IMR-90 (cell line): ENCODE measurements at regions not wholly inside any gene's neighbourhood (a gene's known extent, or its start where the extent isn't known, plus 50 kb on each side); places are given as distances from the start of the nearest gene placed in this dataset.

ENCODE experiments used
- ATAC-seq: fragments of 200-7000 bp; cut with Tn5 transposase; 2 replicates; pipeline ENCODE4 v1.9.1; 2020; ENCODE audit warnings: low read depth, mild to moderate bottlenecking, moderate library complexity
- BruUV-seq: library from RNA; stranded (reverse); fragments of 400-500 nt; replicated peaks from 2 replicates; lab custom pipeline; 2021; lab: Mats Ljungman, UMichigan
- CTCF ChIA-PET: fragments of 300-600 bp; formaldehyde crosslinking; extraction: SDS; loops from one replicate; lab custom pipeline; 2021; ENCODE audit warnings: antibody characterized with exemption; lab: Yijun Ruan, JAX
- POLR2A ChIA-PET: fragments of 300-600 bp; sonication (Branson Sonifier 250); formaldehyde crosslinking; loops from one replicate; lab custom pipeline; 2022; ENCODE audit warnings: antibody characterized with exemption; ENCODE audit not compliant: unreplicated experiment; lab: Charles Lee
- DNase-seq: peaks from one replicate; pipeline ENCODE4 v3.0.0; 2013
- H2AFZ ChIP-seq: replicated peaks from 2 replicates; pipeline ENCODE3; 2013; ENCODE audit warnings: low read length, mild to moderate bottlenecking; ENCODE audit not compliant: poor library complexity
- H2AK5ac ChIP-seq: 2 replicates; pipeline ENCODE4 v1.6.1; 2013; ENCODE audit warnings: low read depth, low read length, inconsistent platforms
- H2AK9ac ChIP-seq: replicated peaks from 2 replicates; pipeline ENCODE3; 2013; ENCODE audit warnings: mild to moderate bottlenecking, low read depth, low read length, moderate library complexity; ENCODE audit not compliant: poor library complexity
- H2BK120ac ChIP-seq: 2 replicates; pipeline ENCODE4 v1.6.1; 2013; ENCODE audit warnings: low read depth, low read length, inconsistent platforms
- H2BK15ac ChIP-seq: 3 replicates; pipeline ENCODE4 v1.6.1; 2013; ENCODE audit warnings: low read depth, low read length, inconsistent platforms
- H2BK20ac ChIP-seq: 2 replicates; pipeline ENCODE4 v1.6.1; 2013; ENCODE audit warnings: low read depth, mild to moderate bottlenecking, inconsistent platforms, low read length, moderate library complexity
- H2BK5ac ChIP-seq: 2 replicates; pipeline ENCODE4 v1.6.1; 2013; ENCODE audit warnings: mild to moderate bottlenecking, low read depth, low read length, inconsistent platforms; ENCODE audit not compliant: poor library complexity, severe bottlenecking
- H3K14ac ChIP-seq: replicated peaks from 2 replicates; pipeline ENCODE4 v1.6.1; 2013; ENCODE audit warnings: low read depth, low read length, inconsistent platforms
- H3K18ac ChIP-seq: 2 replicates; pipeline ENCODE4 v1.6.1; 2013; ENCODE audit warnings: low read depth, low read length, control low read depth
- H3K23ac ChIP-seq: 2 replicates; pipeline ENCODE4 v1.6.1; 2013; ENCODE audit warnings: low read depth, low read length, inconsistent platforms
- H3K27ac ChIP-seq: 2 replicates; pipeline ENCODE4 v1.5.1; 2013; ENCODE audit warnings: mild to moderate bottlenecking, control low read depth, low read length; ENCODE audit not compliant: insufficient read depth
- H3K27me3 ChIP-seq: 2 replicates; pipeline ENCODE4 v1.6.1; 2013; ENCODE audit warnings: low read length; ENCODE audit not compliant: control insufficient read depth, insufficient read depth
- H3K36me3 ChIP-seq: 2 replicates; pipeline ENCODE4 v1.6.1; 2013; ENCODE audit warnings: low read length, mixed read lengths; ENCODE audit not compliant: control insufficient read depth, insufficient read depth
- H3K4ac ChIP-seq: 2 replicates; pipeline ENCODE4 v1.6.1; 2013; ENCODE audit warnings: low read depth, low read length, inconsistent platforms
- H3K4me1 ChIP-seq: 2 replicates; pipeline ENCODE4 v1.6.1; 2013; ENCODE audit warnings: low read length, mixed read lengths; ENCODE audit not compliant: control insufficient read depth, insufficient read depth
- H3K4me2 ChIP-seq: 2 replicates; pipeline ENCODE4 v1.6.1; 2013; ENCODE audit warnings: low read depth, mild to moderate bottlenecking, control low read depth, low read length, moderate library complexity
- H3K4me3 ChIP-seq: 2 replicates; pipeline ENCODE4 v1.5.1; 2013; ENCODE audit warnings: low read depth, mild to moderate bottlenecking, control low read depth, low read length, moderate library complexity; ENCODE audit not compliant: insufficient read depth
- H3K56ac ChIP-seq: 2 replicates; pipeline ENCODE4 v1.6.1; 2013; ENCODE audit warnings: low read length, inconsistent platforms; ENCODE audit not compliant: insufficient read depth; ENCODE audit errors: extremely low read depth
- H3K79me1 ChIP-seq, 2 experiments: 2 replicates each; pipeline ENCODE4 v1.6.1; 2013; ENCODE audit warnings: low read length in 2 of 2, inconsistent platforms in 1 of 2, low read depth in 1 of 2
- H3K9ac ChIP-seq: 2 replicates; pipeline ENCODE4 v1.6.1; 2013; ENCODE audit warnings: low read depth, low read length, control low read depth
- H3K9me1 ChIP-seq: 2 replicates; pipeline ENCODE4 v1.6.1; 2013; ENCODE audit warnings: low read length, inconsistent platforms; ENCODE audit not compliant: insufficient read depth
- H3K9me3 ChIP-seq: 2 replicates; pipeline ENCODE4 v1.6.1; 2013; ENCODE audit warnings: low read length; ENCODE audit not compliant: control insufficient read depth, insufficient read depth
- H4K20me1 ChIP-seq: 2 replicates; pipeline ENCODE4 v1.6.1; 2013; ENCODE audit warnings: low read length, inconsistent platforms; ENCODE audit not compliant: insufficient read depth
- H4K5ac ChIP-seq: 2 replicates; pipeline ENCODE4 v1.6.1; 2013; ENCODE audit warnings: mild to moderate bottlenecking, low read depth, low read length, control low read depth
- H4K8ac ChIP-seq, 2 experiments: 2 replicates each; pipeline ENCODE4 v1.6.1; 2013; ENCODE audit warnings: low read depth in 2 of 2, low read length in 2 of 2, control low read depth in 1 of 2, inconsistent platforms in 1 of 2
- H4K91ac ChIP-seq: 2 replicates; pipeline ENCODE4 v1.6.1; 2013; ENCODE audit warnings: low read depth, low read length, inconsistent platforms; ENCODE audit not compliant: insufficient read depth
- BHLHE40 ChIP-seq: fragments of 150-350 bp; IDR thresholded peaks from 2 replicates; pipeline ENCODE4 v1.6.1; 2016; ENCODE audit warnings: mild to moderate bottlenecking, low read depth, low read length
- CEBPB ChIP-seq: IDR thresholded peaks from 2 replicates; pipeline ENCODE4 v1.6.1; 2012; ENCODE audit warnings: low read depth, low read length, improper control_type of control experiment
- CHD1 ChIP-seq: IDR thresholded peaks from 2 replicates; pipeline ENCODE4 v1.6.1; 2012; ENCODE audit warnings: low read depth, low read length, improper control_type of control experiment
- FOS ChIP-seq: fragments of 150-350 bp; IDR thresholded peaks from 2 replicates; pipeline ENCODE4 v1.6.1; 2016; ENCODE audit warnings: low read depth, low read length
- MAFK ChIP-seq: IDR thresholded peaks from 2 replicates; pipeline ENCODE4 v1.6.1; 2012; ENCODE audit warnings: low read depth, low read length, improper control_type of control experiment
- MAZ ChIP-seq: IDR thresholded peaks from 2 replicates; pipeline ENCODE4 v1.6.1; 2012; ENCODE audit warnings: low read depth, mild to moderate bottlenecking, low read length, improper control_type of control experiment, moderate library complexity, borderline replicate concordance
- MXI1 ChIP-seq: IDR thresholded peaks from 2 replicates; pipeline ENCODE4 v1.6.1; 2012; ENCODE audit warnings: low read depth, mild to moderate bottlenecking, low read length, moderate library complexity, borderline replicate concordance
- NFE2L2 ChIP-seq: fragments of 150-350 bp; IDR thresholded peaks from 2 replicates; pipeline ENCODE4 v1.6.1; 2016; ENCODE audit warnings: low read depth, mild to moderate bottlenecking, low read length
- POLR2A ChIP-seq: IDR thresholded peaks from 2 replicates; pipeline ENCODE4 v1.6.1; 2012; ENCODE audit warnings: mild to moderate bottlenecking, low read depth, low read length
- RAD21 ChIP-seq: IDR thresholded peaks from 2 replicates; pipeline ENCODE4 v1.6.1; 2012; ENCODE audit warnings: low read length, improper control_type of control experiment
- RCOR1 ChIP-seq: IDR thresholded peaks from 2 replicates; pipeline ENCODE4 v1.6.1; 2012; ENCODE audit warnings: mild to moderate bottlenecking, low read length, improper control_type of control experiment; ENCODE audit not compliant: insufficient replicate concordance
- RFX5 ChIP-seq: IDR thresholded peaks from 2 replicates; pipeline ENCODE4 v1.8.0; 2012; ENCODE audit warnings: low read depth, mild to moderate bottlenecking, low read length, moderate library complexity
- SMC3 ChIP-seq: fragments of 150-350 bp; IDR thresholded peaks from 2 replicates; pipeline ENCODE4 v1.6.1; 2016; ENCODE audit warnings: low read depth, mild to moderate bottlenecking, antibody characterized with exemption, low read length, moderate library complexity
- dilution Hi-C: fragments of 300-500 bp; cut with HindIII; formaldehyde crosslinking; loops from one replicate; pipeline ENCODE4 v1.14.3; 2018; ENCODE audit warnings: low sequenced_read_pairs; ENCODE audit not compliant: unreplicated experiment
- in situ Hi-C: fragments of 300-500 bp; cut with MboI; formaldehyde crosslinking; loops from 3 replicates; pipeline ENCODE4 v1.14.3; 2019; ENCODE audit warnings: low sequenced_read_pairs, inconsistent platforms, mixed read lengths
- intact Hi-C: fragments of 100-400 bp; cut with micrococcal nuclease; formaldehyde crosslinking; loops from 2 replicates; pipeline ENCODE4 v1.10.0; 2022
- TF ChIP-seq, protein P1 (sequence below): conservative IDR thresholded peaks from 2 replicates; pipeline ENCODE4 v1.5.1; 2012; ENCODE audit warnings: mild to moderate bottlenecking, low read depth, low read length, improper control_type of control experiment
- TF ChIP-seq, protein P2 (sequence below): fragments of 150-350 bp; IDR thresholded peaks from 2 replicates; pipeline ENCODE4 v1.6.1; 2017; ENCODE audit warnings: mild to moderate bottlenecking, antibody characterized with exemption, low read length, low read depth
- TF ChIP-seq, protein P3 (sequence below): fragments of 150-350 bp; IDR thresholded peaks from 2 replicates; pipeline ENCODE4 v1.6.1; 2016; ENCODE audit warnings: low read depth, mild to moderate bottlenecking, low read length, moderate library complexity, borderline replicate concordance

GRCh38 chr7:81852701-81853100, 82.9 kb upstream of the HGF start:
- H2AK5ac ChIP-seq, result no peak overlapping the region
- no peaks in the 10 kb centered on the region for H3K9me3 ChIP-seq
- H3K14ac ChIP-seq, result no peak overlapping the region
- H3K79me1 ChIP-seq, result no peaks in the 10 kb centered on the region
- no peak overlapping the region for H3K56ac ChIP-seq
- no peak overlapping the region for H4K91ac ChIP-seq
- intact Hi-C loops, result no loop called here
- no peak overlapping the region for H2AK9ac ChIP-seq
- ChIA-PET POLR2A (no interaction called here), CTCF (no interaction called here)
- no peak overlapping the region for H4K5ac ChIP-seq
- H2BK20ac ChIP-seq, result no peak overlapping the region
- no peaks in the 10 kb centered on the region for H3K9me1 ChIP-seq
- no peaks in the 10 kb centered on the region for H4K20me1 ChIP-seq
- DNase-seq, result no peak
- H2BK120ac ChIP-seq, result no peak overlapping the region
- H3K18ac ChIP-seq, result no peak overlapping the region
- H2BK5ac ChIP-seq, result no peak overlapping the region
- H3K4me2 ChIP-seq, result no peak overlapping the region
- no peak for TF ChIP-seq CEBPB
- TF ChIP-seq RCOR1, result no peak
- no peak for TF ChIP-seq BHLHE40
- TF ChIP-seq MXI1, result no peak
- TF ChIP-seq RAD21, result no peak
- TF ChIP-seq CHD1, result no peak
- no peak for TF ChIP-seq FOS
- TF ChIP-seq, protein P1, sequence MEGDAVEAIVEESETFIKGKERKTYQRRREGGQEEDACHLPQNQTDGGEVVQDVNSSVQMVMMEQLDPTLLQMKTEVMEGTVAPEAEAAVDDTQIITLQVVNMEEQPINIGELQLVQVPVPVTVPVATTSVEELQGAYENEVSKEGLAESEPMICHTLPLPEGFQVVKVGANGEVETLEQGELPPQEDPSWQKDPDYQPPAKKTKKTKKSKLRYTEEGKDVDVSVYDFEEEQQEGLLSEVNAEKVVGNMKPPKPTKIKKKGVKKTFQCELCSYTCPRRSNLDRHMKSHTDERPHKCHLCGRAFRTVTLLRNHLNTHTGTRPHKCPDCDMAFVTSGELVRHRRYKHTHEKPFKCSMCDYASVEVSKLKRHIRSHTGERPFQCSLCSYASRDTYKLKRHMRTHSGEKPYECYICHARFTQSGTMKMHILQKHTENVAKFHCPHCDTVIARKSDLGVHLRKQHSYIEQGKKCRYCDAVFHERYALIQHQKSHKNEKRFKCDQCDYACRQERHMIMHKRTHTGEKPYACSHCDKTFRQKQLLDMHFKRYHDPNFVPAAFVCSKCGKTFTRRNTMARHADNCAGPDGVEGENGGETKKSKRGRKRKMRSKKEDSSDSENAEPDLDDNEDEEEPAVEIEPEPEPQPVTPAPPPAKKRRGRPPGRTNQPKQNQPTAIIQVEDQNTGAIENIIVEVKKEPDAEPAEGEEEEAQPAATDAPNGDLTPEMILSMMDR, result no peak
- TF ChIP-seq NFE2L2, result no peak
- TF ChIP-seq SMC3, result no peak
- no peak for TF ChIP-seq MAFK
- TF ChIP-seq, protein P2, sequence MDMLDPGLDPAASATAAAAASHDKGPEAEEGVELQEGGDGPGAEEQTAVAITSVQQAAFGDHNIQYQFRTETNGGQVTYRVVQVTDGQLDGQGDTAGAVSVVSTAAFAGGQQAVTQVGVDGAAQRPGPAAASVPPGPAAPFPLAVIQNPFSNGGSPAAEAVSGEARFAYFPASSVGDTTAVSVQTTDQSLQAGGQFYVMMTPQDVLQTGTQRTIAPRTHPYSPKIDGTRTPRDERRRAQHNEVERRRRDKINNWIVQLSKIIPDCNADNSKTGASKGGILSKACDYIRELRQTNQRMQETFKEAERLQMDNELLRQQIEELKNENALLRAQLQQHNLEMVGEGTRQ, result no peak
- no peak for TF ChIP-seq RFX5
- TF ChIP-seq, protein P3, sequence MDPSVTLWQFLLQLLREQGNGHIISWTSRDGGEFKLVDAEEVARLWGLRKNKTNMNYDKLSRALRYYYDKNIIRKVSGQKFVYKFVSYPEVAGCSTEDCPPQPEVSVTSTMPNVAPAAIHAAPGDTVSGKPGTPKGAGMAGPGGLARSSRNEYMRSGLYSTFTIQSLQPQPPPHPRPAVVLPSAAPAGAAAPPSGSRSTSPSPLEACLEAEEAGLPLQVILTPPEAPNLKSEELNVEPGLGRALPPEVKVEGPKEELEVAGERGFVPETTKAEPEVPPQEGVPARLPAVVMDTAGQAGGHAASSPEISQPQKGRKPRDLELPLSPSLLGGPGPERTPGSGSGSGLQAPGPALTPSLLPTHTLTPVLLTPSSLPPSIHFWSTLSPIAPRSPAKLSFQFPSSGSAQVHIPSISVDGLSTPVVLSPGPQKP, result no peak
- no peak for TF ChIP-seq POLR2A
- TF ChIP-seq MAZ, result no peak
- no peak overlapping the region for H4K8ac ChIP-seq
- no peak overlapping the region for H3K23ac ChIP-seq
- H3K9ac ChIP-seq, result no peak overlapping the region
- no peak for ATAC-seq
- BruUV-seq, result no TSS peak
- H2AFZ ChIP-seq, result no peak overlapping the region
- in situ Hi-C loops, result no loop called here
- no peak overlapping the region for H3K4me3 ChIP-seq
- dilution Hi-C loops, result no loop called here
- no peak overlapping the region for H3K27ac ChIP-seq
- no peaks in the 10 kb centered on the region for H3K27me3 ChIP-seq
- no peak overlapping the region for H3K4ac ChIP-seq
- H3K36me3 ChIP-seq, result no peaks in the 10 kb centered on the region
- no peak overlapping the region for H2BK15ac ChIP-seq
- H3K4me1 ChIP-seq, result no peaks in the 10 kb centered on the region
